Activated CD4-positive, alpha-beta memory T cell treated with anti-CD3 and anti-CD28 coated beads, Interleukin-2, amount 10 ng/mL, durations not matched to agents 7 days and 5 days (primary cell): ENCODE measurements at regions not wholly inside any gene's neighbourhood (a gene's known extent, or its start where the extent isn't known, plus 50 kb on each side); places are given as distances from the start of the nearest gene placed in this dataset.

ENCODE experiments used
- CTCF ChIA-PET: fragments of 350-600 bp; sonication (Branson Sonifier 250); formaldehyde crosslinking; loops from one replicate; lab custom pipeline; 2021; ENCODE audit warnings: antibody characterized with exemption, inconsistent platforms; lab: Charles Lee
- POLR2A ChIA-PET: fragments of 350-600 bp; sonication (Branson Sonifier 250); formaldehyde crosslinking; loops from one replicate; lab custom pipeline; 2021; ENCODE audit warnings: antibody characterized with exemption; lab: Charles Lee
- DNase-seq: peaks from one replicate; pipeline ENCODE4 v3.0.0-alpha.2; 2020
- H3K27ac Mint-ChIP-seq: one replicate; pipeline ENCODE4 v1.8.0; 2021; ENCODE audit warnings: mild to moderate bottlenecking, mixed read lengths
- H3K27me3 Mint-ChIP-seq: one replicate; pipeline ENCODE4 v1.8.0; 2021; ENCODE audit warnings: mixed read lengths
- H3K36me3 Mint-ChIP-seq: one replicate; pipeline ENCODE4 v1.8.0; 2021; ENCODE audit warnings: low read depth, mixed read lengths
- H3K4me1 Mint-ChIP-seq: one replicate; pipeline ENCODE4 v1.8.0; 2021; ENCODE audit warnings: mixed read lengths
- H3K4me3 Mint-ChIP-seq: one replicate; pipeline ENCODE4 v1.8.0; 2021; ENCODE audit warnings: mild to moderate bottlenecking, mixed read lengths
- H3K9me3 Mint-ChIP-seq: one replicate; pipeline ENCODE4 v1.8.0; 2021; ENCODE audit warnings: mixed read lengths

DNA sequence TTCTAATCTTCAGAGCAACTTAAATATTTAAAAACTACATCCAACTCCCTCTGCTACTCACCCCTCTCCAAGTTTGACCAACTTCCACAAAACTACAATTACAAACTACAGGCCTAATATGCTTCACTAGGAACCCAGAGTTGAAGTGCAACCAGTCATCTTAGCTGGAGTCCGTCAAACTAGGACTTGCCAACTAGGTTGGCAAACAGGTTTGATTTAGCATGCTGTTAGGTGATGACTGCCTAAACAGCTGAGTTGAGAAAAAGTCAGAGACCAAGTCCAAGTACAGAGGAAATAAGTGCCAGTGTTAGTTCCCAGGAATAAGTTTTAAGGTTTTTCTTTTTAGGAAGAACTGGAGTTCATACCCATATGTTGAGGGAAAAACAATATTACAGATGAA lies 1109.0 kb downstream of the TUSC7 start:
- POLR2A ChIA-PET = no interaction called here
- CTCF ChIA-PET = no interaction called here
- H3K4me3 Mint-ChIP-seq = no peak overlapping the region

DNA sequence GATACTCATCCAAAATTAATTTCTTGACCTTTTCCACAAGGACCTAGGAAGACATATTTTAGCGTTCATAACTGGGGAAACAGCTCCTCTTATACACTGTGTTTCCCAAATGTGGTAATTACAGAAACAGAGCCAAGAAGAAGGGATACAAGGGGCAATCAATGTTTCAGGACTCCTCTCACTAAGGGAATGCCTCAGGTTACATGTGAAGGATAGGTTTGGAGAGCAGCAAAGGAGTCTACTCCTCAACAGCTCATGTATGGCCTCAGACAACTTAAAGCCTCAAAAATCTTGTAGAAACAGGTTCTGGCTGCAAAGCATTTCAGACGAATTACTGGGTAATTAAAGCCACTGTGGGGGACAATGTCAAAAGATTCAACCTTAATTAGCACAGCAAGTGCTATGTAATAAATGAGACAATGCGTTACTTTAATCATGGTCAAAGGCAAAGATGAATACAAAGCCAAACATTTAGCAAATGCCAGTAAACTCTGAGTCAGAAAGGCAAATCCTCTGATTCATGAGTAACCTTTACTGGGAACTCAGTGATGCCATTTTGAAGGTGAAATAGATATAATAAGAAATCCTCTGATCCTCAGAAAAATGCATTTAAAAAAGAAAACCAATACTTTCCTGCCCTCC lies 1111.2 kb downstream of the TUSC7 start:
- no peak overlapping the region for H3K4me3 Mint-ChIP-seq
- no peak for DNase-seq
- POLR2A ChIA-PET = no interaction called here
- H3K27me3 Mint-ChIP-seq = no peaks in the 10 kb centered on the region
- H3K27ac Mint-ChIP-seq = no peak overlapping the region
- no peaks in the 10 kb centered on the region for H3K36me3 Mint-ChIP-seq
- H3K9me3 Mint-ChIP-seq = no peaks in the 10 kb centered on the region
- H3K4me1 Mint-ChIP-seq = no peaks in the 10 kb centered on the region
- CTCF ChIA-PET = no interaction called here

More for the DNA sequence above, 1109.0 kb downstream of the TUSC7 start:
- Mint-ChIP-seq H3K4me1 (no peaks in the 10 kb centered on the region), H3K36me3 (no peaks in the 10 kb centered on the region), H3K9me3 (no peaks in the 10 kb centered on the region), H3K27ac (no peak overlapping the region), H3K27me3 (no peaks in the 10 kb centered on the region)
- no peak for DNase-seq

DNA sequence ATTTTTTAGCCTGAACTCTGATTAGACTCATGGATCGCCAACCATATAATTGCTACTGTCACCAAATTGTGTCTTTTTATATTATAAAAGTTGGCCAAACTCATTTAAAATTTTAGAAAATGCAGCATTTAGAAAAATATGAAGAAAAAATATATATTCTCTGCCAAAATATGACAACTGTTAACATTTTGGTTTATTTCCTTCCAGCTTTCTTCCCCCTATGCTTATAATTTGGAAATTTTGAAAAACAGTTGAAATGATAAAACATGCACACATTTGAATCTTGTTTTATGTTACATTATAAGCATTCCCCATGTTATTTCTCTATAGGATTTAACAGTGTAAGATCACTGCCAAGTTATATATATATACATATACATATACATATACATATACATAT lies 1112.8 kb downstream of the TUSC7 start:
- Mint-ChIP-seq H3K27me3 (no peaks in the 10 kb centered on the region), H3K4me1 (no peaks in the 10 kb centered on the region), H3K9me3 (no peaks in the 10 kb centered on the region), H3K4me3 (no peak overlapping the region), H3K36me3 (no peaks in the 10 kb centered on the region), H3K27ac (no peak overlapping the region)
- ChIA-PET POLR2A (no interaction called here), CTCF (no interaction called here)
- no peak for DNase-seq

DNA sequence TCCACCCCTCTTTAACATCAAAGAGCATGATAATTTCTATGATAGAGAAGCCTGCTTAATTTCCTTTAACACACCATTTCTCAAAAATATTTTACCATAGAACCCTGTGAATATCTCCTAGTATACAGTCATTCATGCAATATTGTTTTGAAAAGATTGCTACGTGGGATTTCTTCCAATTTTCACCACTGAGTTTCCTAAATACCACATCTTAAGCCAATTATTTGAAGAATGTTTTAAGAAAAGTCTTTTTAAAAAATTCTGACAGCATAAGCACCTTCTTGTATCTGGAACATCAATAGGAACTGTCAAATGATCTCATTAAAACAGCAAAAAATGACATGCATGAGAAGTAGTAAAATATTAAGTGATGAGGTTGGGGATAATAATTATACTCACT lies 1126.7 kb downstream of the TUSC7 start:
- no peaks in the 10 kb centered on the region for H3K36me3 Mint-ChIP-seq
- no peak overlapping the region for H3K4me3 Mint-ChIP-seq
- H3K9me3 Mint-ChIP-seq = peaks cover 3% of the 10 kb centered on the region
- no peaks in the 10 kb centered on the region for H3K27me3 Mint-ChIP-seq
- POLR2A ChIA-PET = no interaction called here
- no peak overlapping the region for H3K27ac Mint-ChIP-seq
- no peaks in the 10 kb centered on the region for H3K4me1 Mint-ChIP-seq
- DNase-seq = no peak
- CTCF ChIA-PET = no interaction called here

DNA sequence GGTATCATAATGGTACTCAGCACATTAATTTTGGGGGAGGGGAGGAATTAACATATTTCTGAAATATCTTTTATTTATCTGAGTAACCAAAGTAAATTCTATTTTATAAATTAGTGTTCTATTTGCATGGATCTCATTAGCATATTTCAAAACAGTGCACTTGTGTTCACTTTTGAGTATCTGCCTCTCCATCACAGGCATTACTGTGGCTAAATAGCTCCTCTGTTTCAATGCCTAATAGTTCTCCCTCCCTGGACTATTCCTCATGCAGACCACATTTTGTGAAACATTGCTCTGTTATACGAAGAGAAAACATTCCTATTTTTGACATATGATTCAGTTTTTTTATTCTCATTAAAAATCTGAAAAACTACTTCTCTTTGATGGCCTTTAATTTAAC lies 1127.8 kb downstream of the TUSC7 start:
- Mint-ChIP-seq H3K36me3 (no peaks in the 10 kb centered on the region), H3K27ac (no peak overlapping the region), H3K9me3 (peaks cover 3% of the 10 kb centered on the region), H3K4me3 (no peak overlapping the region), H3K4me1 (no peaks in the 10 kb centered on the region), H3K27me3 (no peaks in the 10 kb centered on the region)
- ChIA-PET CTCF (no interaction called here), POLR2A (no interaction called here)
- no peak for DNase-seq

DNA sequence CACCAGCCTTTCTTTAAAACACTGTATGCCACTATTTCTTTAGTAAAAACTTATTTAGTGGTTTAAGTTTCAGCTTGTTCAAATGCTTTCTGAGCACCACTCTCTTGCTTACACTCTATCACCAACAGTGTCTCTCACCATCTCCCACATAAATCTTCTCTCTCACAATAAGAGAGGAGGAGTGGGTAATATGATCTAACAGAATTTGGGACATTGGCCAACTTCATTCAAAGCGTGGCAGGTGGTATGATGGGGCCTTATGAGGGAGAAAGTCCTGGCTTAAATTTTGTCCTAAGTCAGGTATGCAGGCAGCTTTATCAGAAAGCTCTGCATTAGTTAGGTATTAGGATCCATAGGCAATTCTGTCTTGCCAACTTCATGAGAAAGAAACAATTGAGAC lies 1132.5 kb downstream of the TUSC7 start:
- Mint-ChIP-seq H3K27me3 (no peaks in the 10 kb centered on the region), H3K4me1 (no peaks in the 10 kb centered on the region), H3K36me3 (no peaks in the 10 kb centered on the region), H3K9me3 (peaks cover 3% of the 10 kb centered on the region), H3K27ac (no peak overlapping the region), H3K4me3 (no peak overlapping the region)
- DNase-seq = no peak
- POLR2A ChIA-PET = no interaction called here
- CTCF ChIA-PET = no interaction called here

DNA sequence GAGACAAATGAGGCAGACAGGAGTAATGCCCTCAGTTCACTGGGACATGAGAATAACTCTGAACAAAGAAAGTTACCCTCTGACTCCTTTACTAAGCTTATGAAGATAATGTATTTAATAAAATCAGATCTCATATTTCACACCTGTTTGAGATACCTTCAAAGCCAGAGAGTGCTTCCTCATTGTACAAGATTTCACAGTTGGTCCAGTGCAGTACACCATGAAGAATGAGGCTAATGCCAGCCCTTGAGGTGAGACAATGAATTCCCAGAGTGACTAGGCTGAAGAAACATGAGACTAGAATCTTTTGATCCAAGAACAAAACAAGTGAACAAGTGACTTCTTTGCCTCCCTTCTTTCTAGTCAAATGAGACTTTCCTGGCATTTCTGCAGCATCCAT lies 1133.8 kb downstream of the TUSC7 start:
- POLR2A ChIA-PET = no interaction called here
- Mint-ChIP-seq H3K36me3 (no peaks in the 10 kb centered on the region), H3K4me1 (no peaks in the 10 kb centered on the region), H3K27me3 (no peaks in the 10 kb centered on the region), H3K4me3 (no peak overlapping the region), H3K9me3 (no peaks in the 10 kb centered on the region), H3K27ac (no peak overlapping the region)
- CTCF ChIA-PET = no interaction called here
- no peak for DNase-seq

DNA sequence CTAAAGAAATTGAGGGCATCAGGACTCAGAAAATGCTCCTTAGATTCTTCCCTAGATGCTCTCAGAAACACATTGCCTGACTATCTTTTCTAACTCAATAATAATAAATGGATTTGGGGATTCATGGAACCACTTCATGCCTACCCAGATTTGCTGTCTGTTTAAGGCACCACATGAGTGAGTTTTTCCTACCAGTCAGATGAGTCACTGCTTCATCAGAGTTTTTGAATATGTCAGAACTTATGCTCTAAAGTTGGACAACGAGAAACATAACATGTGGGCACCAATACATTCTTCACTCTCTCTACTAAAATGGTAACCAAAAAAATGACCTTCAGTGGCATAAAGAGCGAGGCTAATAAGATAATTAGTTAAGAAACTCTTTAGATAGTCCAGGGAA lies 1135.1 kb downstream of the TUSC7 start:
- Mint-ChIP-seq H3K4me1 (no peaks in the 10 kb centered on the region), H3K4me3 (no peak overlapping the region), H3K36me3 (no peaks in the 10 kb centered on the region), H3K27me3 (no peaks in the 10 kb centered on the region), H3K9me3 (no peaks in the 10 kb centered on the region), H3K27ac (no peak overlapping the region)
- DNase-seq = no peak
- ChIA-PET POLR2A (no interaction called here), CTCF (no interaction called here)

DNA sequence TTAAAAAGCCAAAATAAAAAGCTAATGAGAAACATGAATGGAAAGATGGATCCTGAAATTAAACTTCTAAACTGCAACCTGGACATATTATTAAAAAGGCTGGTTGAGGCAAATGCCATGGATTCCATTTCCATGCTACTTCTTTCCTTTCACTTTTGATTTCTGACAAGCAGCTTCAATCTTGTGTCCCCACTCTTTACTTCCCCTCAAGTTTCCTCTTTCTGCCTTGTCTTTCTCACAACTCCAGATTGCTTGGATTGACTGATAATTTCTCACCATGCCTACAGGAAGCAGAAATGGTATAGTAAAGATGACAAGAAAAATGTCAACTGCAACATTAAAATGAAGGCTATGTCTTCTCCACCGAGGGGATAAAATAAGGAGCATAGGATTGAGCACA lies 1136.7 kb downstream of the TUSC7 start:
- ChIA-PET POLR2A (no interaction called here), CTCF (no interaction called here)
- Mint-ChIP-seq H3K27ac (no peak overlapping the region), H3K27me3 (no peaks in the 10 kb centered on the region), H3K9me3 (no peaks in the 10 kb centered on the region), H3K36me3 (no peaks in the 10 kb centered on the region), H3K4me3 (no peak overlapping the region), H3K4me1 (no peaks in the 10 kb centered on the region)
- DNase-seq = no peak

DNA sequence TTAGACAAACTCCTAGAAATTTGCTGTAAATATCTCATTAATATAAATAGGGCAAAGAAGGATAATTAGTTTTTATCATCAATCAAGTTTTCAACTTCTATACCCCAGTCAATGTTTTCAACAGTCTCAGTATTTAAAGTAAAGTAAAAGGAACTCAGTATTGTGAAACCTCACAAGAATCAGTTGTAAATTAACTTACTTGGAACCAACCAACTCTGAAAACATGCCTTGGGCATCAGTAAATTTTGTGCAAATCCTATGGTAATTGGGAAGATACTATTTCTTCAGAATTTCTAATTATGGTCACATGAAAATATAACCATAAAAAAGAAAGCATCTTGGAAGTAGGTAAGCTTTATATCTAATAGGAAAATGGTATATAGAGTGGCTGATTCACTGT lies 1139.0 kb downstream of the TUSC7 start:
- POLR2A ChIA-PET = no interaction called here
- DNase-seq = no peak
- Mint-ChIP-seq H3K27ac (no peak overlapping the region), H3K4me1 (no peaks in the 10 kb centered on the region), H3K27me3 (no peaks in the 10 kb centered on the region), H3K36me3 (no peaks in the 10 kb centered on the region), H3K9me3 (no peaks in the 10 kb centered on the region), H3K4me3 (no peak overlapping the region)
- CTCF ChIA-PET = no interaction called here

DNA sequence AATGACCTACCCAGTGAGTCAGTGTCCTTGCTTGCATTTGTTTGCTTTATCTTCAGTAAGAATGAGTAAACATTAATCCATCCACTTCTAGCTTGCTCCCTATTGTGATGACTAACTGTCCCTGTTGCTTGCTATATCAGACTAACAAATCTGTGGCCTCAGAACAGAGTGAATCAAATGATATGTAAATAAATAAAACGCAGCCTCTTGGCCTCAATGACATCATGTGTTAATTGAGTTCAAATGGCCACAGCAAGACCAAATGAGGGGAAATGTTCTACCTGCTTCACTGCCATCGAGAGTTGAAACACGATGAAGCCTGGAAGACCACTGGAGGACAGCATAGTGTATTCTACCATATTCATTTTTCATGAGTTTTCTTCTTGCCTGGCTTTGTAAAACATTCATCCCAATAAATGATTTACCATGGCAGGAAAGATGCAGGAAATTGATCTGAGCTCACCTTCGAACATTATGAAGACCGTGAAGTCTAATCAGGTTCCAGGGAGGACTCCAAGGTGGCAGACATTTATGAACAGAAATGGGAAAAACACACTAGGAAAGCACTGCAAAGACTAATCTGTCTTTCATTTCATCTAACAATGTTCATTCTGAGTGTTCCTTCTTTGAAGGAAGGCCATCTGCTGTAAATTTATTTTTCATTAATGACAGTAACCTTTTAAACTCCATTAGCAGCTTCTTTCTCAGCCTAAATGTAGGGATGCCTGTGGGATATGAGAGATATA lies 1144.5 kb downstream of the TUSC7 start:
- H3K27ac Mint-ChIP-seq = no peak overlapping the region
- no peaks in the 10 kb centered on the region for H3K27me3 Mint-ChIP-seq
- H3K4me1 Mint-ChIP-seq = no peaks in the 10 kb centered on the region
- DNase-seq = no peak
- H3K4me3 Mint-ChIP-seq = no peak overlapping the region
- H3K36me3 Mint-ChIP-seq = no peaks in the 10 kb centered on the region
- no peaks in the 10 kb centered on the region for H3K9me3 Mint-ChIP-seq
- CTCF ChIA-PET = no interaction called here
- POLR2A ChIA-PET = no interaction called here

DNA sequence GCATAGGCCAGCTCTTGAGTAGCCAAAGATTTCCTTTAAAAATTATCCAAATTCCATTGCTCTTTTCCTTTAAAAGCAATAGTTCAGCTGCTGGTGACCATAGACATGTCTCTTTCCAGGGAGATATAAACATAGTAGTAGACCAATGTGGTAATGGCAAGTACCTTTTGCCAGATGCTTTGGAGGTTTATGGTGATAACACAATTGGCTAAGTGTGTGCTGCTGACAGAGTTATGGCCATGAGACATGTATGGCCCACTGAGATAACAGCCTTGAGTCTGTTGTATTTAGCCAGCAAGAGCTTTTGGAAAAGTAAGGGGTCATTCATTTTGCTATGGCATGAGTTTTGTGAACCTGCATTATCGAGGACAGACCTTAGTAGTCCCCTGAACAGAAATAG lies 1146.8 kb downstream of the TUSC7 start:
- Mint-ChIP-seq H3K27me3 (no peaks in the 10 kb centered on the region), H3K4me1 (no peaks in the 10 kb centered on the region), H3K4me3 (no peak overlapping the region), H3K36me3 (no peaks in the 10 kb centered on the region), H3K27ac (no peak overlapping the region), H3K9me3 (no peaks in the 10 kb centered on the region)
- ChIA-PET CTCF (no interaction called here), POLR2A (no interaction called here)
- no peak for DNase-seq

DNA sequence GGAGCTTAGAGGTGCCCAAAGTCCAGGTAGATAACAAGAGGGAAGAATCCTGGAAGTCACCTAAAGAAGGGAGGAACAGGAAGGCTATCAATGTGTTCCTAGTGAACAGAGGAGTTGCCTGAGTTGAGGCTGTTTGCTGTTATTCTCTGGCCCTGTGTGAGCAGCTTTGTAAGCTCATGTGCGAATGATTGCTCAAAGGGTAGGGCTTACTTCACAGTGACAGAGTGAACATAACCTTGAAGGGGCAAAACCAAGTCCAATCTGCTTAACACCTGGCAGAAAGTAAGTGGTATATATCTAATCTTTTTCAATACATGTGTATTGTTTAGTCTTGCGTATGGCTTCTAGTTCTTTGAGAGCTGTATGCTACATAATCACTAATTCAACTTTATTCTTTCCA lies 1153.6 kb downstream of the TUSC7 start:
- H3K27me3 Mint-ChIP-seq = no peaks in the 10 kb centered on the region
- H3K9me3 Mint-ChIP-seq = no peaks in the 10 kb centered on the region
- DNase-seq = no peak
- CTCF ChIA-PET = no interaction called here
- no peaks in the 10 kb centered on the region for H3K36me3 Mint-ChIP-seq
- H3K27ac Mint-ChIP-seq = no peak overlapping the region
- H3K4me1 Mint-ChIP-seq = no peaks in the 10 kb centered on the region
- no peak overlapping the region for H3K4me3 Mint-ChIP-seq
- POLR2A ChIA-PET = no interaction called here

DNA sequence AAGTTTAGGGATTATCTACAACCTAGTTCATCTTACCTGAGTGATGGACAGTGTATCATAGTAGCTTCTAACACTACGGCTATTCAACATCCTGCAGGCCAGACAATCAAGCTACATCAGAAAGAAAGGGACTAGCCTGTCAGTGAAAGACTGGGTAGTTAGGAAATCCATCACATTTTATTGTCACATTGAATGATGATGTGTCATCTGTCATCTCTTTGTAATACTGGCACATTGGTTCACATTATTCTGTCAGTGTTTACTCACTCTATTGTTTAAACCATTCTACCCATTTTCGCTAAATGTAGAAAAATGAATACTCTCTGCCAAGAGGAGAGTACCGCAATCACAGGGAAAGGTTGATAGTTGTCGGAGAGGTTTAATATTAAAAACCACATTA lies 1155.8 kb downstream of the TUSC7 start:
- Mint-ChIP-seq H3K4me1 (no peaks in the 10 kb centered on the region), H3K9me3 (no peaks in the 10 kb centered on the region), H3K4me3 (no peak overlapping the region), H3K27ac (no peak overlapping the region), H3K27me3 (no peaks in the 10 kb centered on the region), H3K36me3 (no peaks in the 10 kb centered on the region)
- CTCF ChIA-PET = no interaction called here
- no peak for DNase-seq
- POLR2A ChIA-PET = no interaction called here
